ENCODE measurements at regions not wholly inside any gene's neighbourhood (a gene's known extent, or its start where the extent isn't known, plus 50 kb on each side); places are given as distances from the start of the nearest gene placed in this dataset.
A peak's percentile ranks its signal among the peaks of the same experiment; 100 is the strongest.

GRCh38 chr6:226516-227073 lies 65.7 kb upstream of the DUSP22 start:
- Histone ChIP-seq H2BK5ac (ENCODE audit: low read length) (no peak overlapping the region), H3K23ac (ENCODE audit: low read depth, low read length, poor library complexity) (no peak overlapping the region), H4K91ac (ENCODE audit: low read depth, low read length, poor library complexity) (no peak overlapping the region), H2BK15ac (ENCODE audit: low read length) (no peak overlapping the region), H3K27ac (replicated peaks; ENCODE audit: low read length) (no peak overlapping the region), H2AFZ (ENCODE audit: low read length) (no peak overlapping the region), H3K4me2 (ENCODE audit: insufficient read depth, low read length, poor library complexity, severe bottlenecking) (no peak overlapping the region), H3K18ac (ENCODE audit: low read length) (no peak overlapping the region), H3K14ac (ENCODE audit: low read length) (no peak overlapping the region), H3K27me3 (ENCODE audit: control insufficient read depth in 3 of 3, insufficient read depth in 3 of 3, low read depth in 1 of 3, low read length in 3 of 3) (no peaks in the 10 kb centered on the region), H3K9ac (ENCODE audit: low read depth, low read length, poor library complexity) (no peak overlapping the region), H3K36me3 (replicated peaks in 1 of 2; ENCODE audit: control insufficient read depth in 2 of 2, insufficient read depth in 2 of 2, low read length in 2 of 2) (no peaks in the 10 kb centered on the region), H2BK120ac (ENCODE audit: low read depth, low read length) (no peak overlapping the region), H3K4ac (ENCODE audit: low read length) (no peak overlapping the region), H4K8ac (ENCODE audit: low read depth, low read length) (no peak overlapping the region), H3K79me1 (ENCODE audit: low read depth, low read length) (no peaks in the 10 kb centered on the region), H2BK12ac (ENCODE audit: low read length) (no peak overlapping the region), H3K9me3 (replicated peaks in 1 of 2; ENCODE audit: control insufficient read depth in 2 of 2, insufficient read depth in 1 of 2, low read depth in 1 of 2, low read length in 2 of 2) (no peaks in the 10 kb centered on the region), H3K4me3 (ENCODE audit: low read length in 2 of 2) (no peak overlapping the region), H3K4me1 (ENCODE audit: control insufficient read depth in 2 of 2, insufficient read depth in 1 of 2, low read depth in 1 of 2, low read length in 2 of 2) (peaks cover 0 to 4% of the 10 kb centered on the region in 2 donors), H2AK5ac (ENCODE audit: low read depth, low read length) (no peak overlapping the region)
- DNase-seq (ENCODE audit: low spot score): no peak
- no CpG with 5 or more reads among the region's 6 CpGs for WGBS, 2 donors (ENCODE audit: extremely low coverage in 2 of 2, insufficient read length in 2 of 2, insufficient replicate concordance in 1 of 2)

GRCh38 chr6:227074-227782 lies 65.1 kb upstream of the DUSP22 start:
- Histone ChIP-seq H2BK12ac (ENCODE audit: low read length) (no peak overlapping the region), H3K4me3 (ENCODE audit: low read length in 2 of 2) (no peak overlapping the region), H2BK120ac (ENCODE audit: low read depth, low read length) (no peak overlapping the region), H2AK5ac (ENCODE audit: low read depth, low read length) (no peak overlapping the region), H3K36me3 (replicated peaks in 1 of 2; ENCODE audit: control insufficient read depth in 2 of 2, insufficient read depth in 2 of 2, low read length in 2 of 2) (no peaks in the 10 kb centered on the region), H4K8ac (ENCODE audit: low read depth, low read length) (no peak overlapping the region), H3K27ac (replicated peaks; ENCODE audit: low read length) (no peak overlapping the region), H2AFZ (ENCODE audit: low read length) (no peak overlapping the region), H3K79me1 (ENCODE audit: low read depth, low read length) (no peaks in the 10 kb centered on the region), H3K18ac (ENCODE audit: low read length) (no peak overlapping the region), H3K4me2 (ENCODE audit: insufficient read depth, low read length, poor library complexity, severe bottlenecking) (no peak overlapping the region), H3K9me3 (replicated peaks in 1 of 2; ENCODE audit: control insufficient read depth in 2 of 2, insufficient read depth in 1 of 2, low read depth in 1 of 2, low read length in 2 of 2) (no peaks in the 10 kb centered on the region), H3K4me1 (ENCODE audit: control insufficient read depth in 2 of 2, insufficient read depth in 1 of 2, low read depth in 1 of 2, low read length in 2 of 2) (peaks cover 0 to 4% of the 10 kb centered on the region in 2 donors), H3K4ac (ENCODE audit: low read length) (no peak overlapping the region), H3K9ac (ENCODE audit: low read depth, low read length, poor library complexity) (no peak overlapping the region), H2BK15ac (ENCODE audit: low read length) (no peak overlapping the region), H4K91ac (ENCODE audit: low read depth, low read length, poor library complexity) (no peak overlapping the region), H3K14ac (ENCODE audit: low read length) (no peak overlapping the region), H3K27me3 (ENCODE audit: control insufficient read depth in 3 of 3, insufficient read depth in 3 of 3, low read depth in 1 of 3, low read length in 3 of 3) (no peaks in the 10 kb centered on the region), H3K23ac (ENCODE audit: low read depth, low read length, poor library complexity) (no peak overlapping the region), H2BK5ac (ENCODE audit: low read length) (no peak overlapping the region)
- no peak for DNase-seq (ENCODE audit: low spot score)
- WGBS, 2 donors (ENCODE audit: extremely low coverage in 2 of 2, insufficient read length in 2 of 2, insufficient replicate concordance in 1 of 2): no CpG with 5 or more reads among the region's 17 CpGs

- H3K4me3 ChIP-seq (ENCODE audit: low read length in 2 of 2): no peak overlapping the region
- H2BK5ac ChIP-seq (ENCODE audit: low read length): no peak overlapping the region
- no peaks in the 10 kb centered on the region for H3K27me3 ChIP-seq (ENCODE audit: control insufficient read depth in 3 of 3, insufficient read depth in 3 of 3, low read depth in 1 of 3, low read length in 3 of 3)
- no peaks in the 10 kb centered on the region for H3K79me1 ChIP-seq (ENCODE audit: low read depth, low read length)
- no peak overlapping the region for H4K91ac ChIP-seq (ENCODE audit: low read depth, low read length, poor library complexity)
- H3K4me1 ChIP-seq (ENCODE audit: control insufficient read depth in 2 of 2, insufficient read depth in 1 of 2, low read depth in 1 of 2, low read length in 2 of 2): peaks cover 0 to 4% of the 10 kb centered on the region in 2 donors
- no peak overlapping the region for H3K4ac ChIP-seq (ENCODE audit: low read length)
- no peak overlapping the region for H2BK15ac ChIP-seq (ENCODE audit: low read length)
- no peak overlapping the region for H4K8ac ChIP-seq (ENCODE audit: low read depth, low read length)
- peaks cover 0 to 2% of the 10 kb centered on the region in 2 donors for H3K9me3 ChIP-seq (replicated peaks in 1 of 2; ENCODE audit: control insufficient read depth in 2 of 2, insufficient read depth in 1 of 2, low read depth in 1 of 2, low read length in 2 of 2)
- no peak overlapping the region for H2BK120ac ChIP-seq (ENCODE audit: low read depth, low read length)
- H3K4me2 ChIP-seq (ENCODE audit: insufficient read depth, low read length, poor library complexity, severe bottlenecking): no peak overlapping the region
- no peak overlapping the region for H3K23ac ChIP-seq (ENCODE audit: low read depth, low read length, poor library complexity)
- no CpG with 5 or more reads among the region's 9 CpGs for WGBS, 2 donors (ENCODE audit: extremely low coverage in 2 of 2, insufficient read length in 2 of 2, insufficient replicate concordance in 1 of 2)
- H2BK12ac ChIP-seq (ENCODE audit: low read length): no peak overlapping the region
- H3K36me3 ChIP-seq (replicated peaks in 1 of 2; ENCODE audit: control insufficient read depth in 2 of 2, insufficient read depth in 2 of 2, low read length in 2 of 2): no peaks in the 10 kb centered on the region
- H2AFZ ChIP-seq (ENCODE audit: low read length): no peak overlapping the region
- H3K27ac ChIP-seq (replicated peaks; ENCODE audit: low read length): no peak overlapping the region
- H3K9ac ChIP-seq (ENCODE audit: low read depth, low read length, poor library complexity): no peak overlapping the region
- DNase-seq (ENCODE audit: low spot score): no peak
- peak overlapping the region; percentile 41 for H2AK5ac ChIP-seq (ENCODE audit: low read depth, low read length)
- no peak overlapping the region for H3K14ac ChIP-seq (ENCODE audit: low read length)
- no peak overlapping the region for H3K18ac ChIP-seq (ENCODE audit: low read length)
Observed at GRCh38 chr6:227812-228338, 64.4 kb upstream of the DUSP22 start.

- DNase-seq (ENCODE audit: low spot score): no peak
- H3K14ac ChIP-seq (ENCODE audit: low read length): no peak overlapping the region
- H2AFZ ChIP-seq (ENCODE audit: low read length): no peak overlapping the region
- H3K4me3 ChIP-seq (ENCODE audit: low read length in 2 of 2): no peak overlapping the region
- H3K4me1 ChIP-seq (ENCODE audit: control insufficient read depth in 2 of 2, insufficient read depth in 1 of 2, low read depth in 1 of 2, low read length in 2 of 2): no peaks in the 10 kb centered on the region
- no peaks in the 10 kb centered on the region for H3K36me3 ChIP-seq (replicated peaks in 1 of 2; ENCODE audit: control insufficient read depth in 2 of 2, insufficient read depth in 2 of 2, low read length in 2 of 2)
- no peak overlapping the region for H2BK5ac ChIP-seq (ENCODE audit: low read length)
- H3K27me3 ChIP-seq (ENCODE audit: control insufficient read depth in 3 of 3, insufficient read depth in 3 of 3, low read depth in 1 of 3, low read length in 3 of 3): no peaks in the 10 kb centered on the region
- no peak overlapping the region for H4K91ac ChIP-seq (ENCODE audit: low read depth, low read length, poor library complexity)
- no CpG with 5 or more reads among the region's 15 CpGs for WGBS, 2 donors (ENCODE audit: extremely low coverage in 2 of 2, insufficient read length in 2 of 2, insufficient replicate concordance in 1 of 2)
- H3K27ac ChIP-seq (replicated peaks; ENCODE audit: low read length): no peak overlapping the region
- no peak overlapping the region for H2BK12ac ChIP-seq (ENCODE audit: low read length)
- H3K18ac ChIP-seq (ENCODE audit: low read length): no peak overlapping the region
- no peak overlapping the region for H2AK5ac ChIP-seq (ENCODE audit: low read depth, low read length)
- no peak overlapping the region for H3K4me2 ChIP-seq (ENCODE audit: insufficient read depth, low read length, poor library complexity, severe bottlenecking)
- H3K9ac ChIP-seq (ENCODE audit: low read depth, low read length, poor library complexity): no peak overlapping the region
- H2BK15ac ChIP-seq (ENCODE audit: low read length): no peak overlapping the region
- H3K79me1 ChIP-seq (ENCODE audit: low read depth, low read length): no peaks in the 10 kb centered on the region
- no peak overlapping the region for H3K23ac ChIP-seq (ENCODE audit: low read depth, low read length, poor library complexity)
- H3K4ac ChIP-seq (ENCODE audit: low read length): no peak overlapping the region
- H3K9me3 ChIP-seq (replicated peaks in 1 of 2; ENCODE audit: control insufficient read depth in 2 of 2, insufficient read depth in 1 of 2, low read depth in 1 of 2, low read length in 2 of 2): peaks cover 0 to 2% of the 10 kb centered on the region in 2 donors
- no peak overlapping the region for H2BK120ac ChIP-seq (ENCODE audit: low read depth, low read length)
- H4K8ac ChIP-seq (ENCODE audit: low read depth, low read length): no peak overlapping the region
Observed at GRCh38 chr6:228881-229651, 63.2 kb upstream of the DUSP22 start.
